ENCODE measurements at regions not wholly inside any gene's neighbourhood (a gene's known extent, or its start where the extent isn't known, plus 50 kb on each side); places are given as distances from the start of the nearest gene placed in this dataset.

DNA sequence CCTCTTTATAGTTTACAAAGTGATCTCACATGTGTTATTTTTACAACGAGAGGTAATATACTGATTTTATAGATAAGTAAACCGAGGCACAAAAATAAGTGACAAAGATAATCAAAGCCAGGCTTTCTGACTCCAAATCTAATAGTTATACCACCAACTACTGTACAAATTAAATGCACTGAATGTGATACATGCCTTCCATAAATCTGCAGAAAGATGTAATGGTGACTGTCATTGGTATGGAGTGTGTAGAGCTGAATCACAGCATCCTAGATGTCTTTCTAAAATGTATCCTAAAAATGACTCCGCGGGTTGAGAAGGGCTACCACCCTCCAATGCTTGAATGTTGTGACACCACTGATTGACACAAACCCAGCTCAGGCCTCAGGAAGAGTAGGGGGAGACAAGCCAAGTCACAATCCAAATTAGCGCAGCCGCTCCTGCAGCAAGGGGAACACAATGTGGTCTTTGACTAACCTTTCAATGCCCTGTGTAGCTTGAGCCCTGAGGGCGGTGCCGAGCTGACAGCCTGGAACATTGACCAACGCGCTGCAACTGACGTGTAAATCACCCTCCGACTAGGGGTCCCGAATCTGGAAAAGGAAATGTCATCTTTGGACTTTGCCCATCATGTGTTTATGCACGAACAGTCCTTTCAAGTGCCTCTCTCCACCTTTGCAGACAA, 136.8 kb downstream of the OLIG3 start:
- in situ Hi-C loops (cut with MboI; ENCODE audit: low sequenced_read_pairs), result no loop called here

DNA sequence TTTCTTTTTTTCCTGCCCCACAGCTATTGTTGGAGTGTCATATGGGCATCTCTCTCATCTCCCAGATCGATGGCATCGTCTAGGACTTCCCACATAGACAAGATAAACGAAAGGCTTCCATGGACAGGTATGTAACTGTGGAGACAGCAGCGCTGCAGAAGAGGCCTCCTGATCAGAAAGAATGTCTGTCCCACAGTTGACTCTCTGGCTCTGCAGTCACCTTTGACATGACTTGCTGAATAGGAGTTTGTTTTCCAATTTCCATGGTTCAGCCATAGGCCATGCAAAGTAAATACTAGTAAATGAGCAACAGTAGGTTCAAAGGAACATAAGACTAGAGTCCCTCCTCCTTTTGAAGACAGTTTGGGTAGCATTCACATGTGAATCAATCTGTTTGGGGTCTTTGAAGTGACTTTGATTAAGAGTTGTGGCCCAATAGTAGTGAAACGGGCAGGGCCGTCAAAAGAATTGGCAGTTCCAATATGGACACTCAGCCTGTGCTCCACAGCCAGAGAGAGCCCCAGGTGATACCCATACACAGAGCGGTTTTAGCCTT, 134.7 kb upstream of the IFNGR1 start:
- in situ Hi-C loops (cut with MboI; ENCODE audit: low sequenced_read_pairs), result no loop called here

DNA sequence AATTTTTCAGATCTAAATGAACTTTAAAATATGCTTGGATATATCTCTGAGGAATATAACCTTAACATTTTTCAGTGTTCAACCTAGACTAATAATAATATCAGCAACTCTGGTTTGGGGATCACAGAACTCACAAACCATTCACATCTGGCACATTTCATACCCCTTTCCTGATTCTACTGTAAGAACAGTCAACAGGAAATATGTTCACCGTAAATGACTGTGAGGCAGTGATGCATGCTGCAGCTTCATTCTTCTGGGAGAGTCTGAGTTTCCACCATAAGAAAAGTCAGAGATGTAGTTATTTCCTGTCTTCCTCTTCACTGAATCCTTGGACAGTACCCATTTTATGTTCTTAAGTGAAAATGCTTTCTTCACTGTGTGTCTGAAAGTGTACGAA, 134.2 kb upstream of the IFNGR1 start:
- in situ Hi-C loops (cut with MboI; ENCODE audit: low sequenced_read_pairs), result no loop called here

DNA sequence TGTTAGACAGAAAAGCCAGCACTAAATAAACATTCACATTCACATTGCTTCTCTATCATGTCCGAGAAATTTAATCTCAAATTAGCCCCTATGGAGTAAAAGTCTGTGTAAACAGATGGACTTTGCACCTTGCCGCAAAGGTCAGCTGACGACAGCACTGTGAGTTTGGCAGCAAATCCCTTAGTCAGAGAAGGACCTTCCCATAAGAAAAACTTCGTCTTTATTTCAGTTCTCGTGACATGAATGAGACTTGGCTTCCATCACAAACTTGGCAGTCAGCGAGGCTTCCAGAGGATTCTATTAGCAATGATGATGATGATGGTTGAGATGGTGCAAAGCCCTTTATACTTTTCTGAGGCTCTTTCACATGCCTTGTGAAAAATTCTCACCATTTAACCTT, 133.7 kb upstream of the IFNGR1 start:
- in situ Hi-C loops (cut with MboI; ENCODE audit: low sequenced_read_pairs), result no loop called here

DNA sequence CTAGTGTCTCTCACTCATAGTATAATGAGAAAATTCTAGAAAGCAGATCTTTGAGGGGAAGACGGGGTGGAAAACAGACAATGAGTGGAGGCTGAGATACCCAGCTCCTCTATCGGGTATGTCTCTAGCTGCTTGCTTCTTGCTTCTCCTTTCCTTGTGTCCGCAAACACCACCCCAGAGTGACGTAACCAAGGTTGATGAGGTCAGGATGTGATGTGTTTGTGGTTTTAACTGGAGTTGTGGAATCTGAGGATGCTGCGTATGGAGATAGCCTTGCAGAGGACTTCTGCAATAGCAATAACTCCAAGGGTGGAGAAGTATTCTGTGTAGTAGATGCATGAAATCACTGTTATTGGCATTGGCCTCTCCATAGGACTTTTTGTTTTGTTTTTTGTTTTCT, 132.7 kb upstream of the IFNGR1 start:
- in situ Hi-C loops (cut with MboI; ENCODE audit: low sequenced_read_pairs), result no loop called here

DNA sequence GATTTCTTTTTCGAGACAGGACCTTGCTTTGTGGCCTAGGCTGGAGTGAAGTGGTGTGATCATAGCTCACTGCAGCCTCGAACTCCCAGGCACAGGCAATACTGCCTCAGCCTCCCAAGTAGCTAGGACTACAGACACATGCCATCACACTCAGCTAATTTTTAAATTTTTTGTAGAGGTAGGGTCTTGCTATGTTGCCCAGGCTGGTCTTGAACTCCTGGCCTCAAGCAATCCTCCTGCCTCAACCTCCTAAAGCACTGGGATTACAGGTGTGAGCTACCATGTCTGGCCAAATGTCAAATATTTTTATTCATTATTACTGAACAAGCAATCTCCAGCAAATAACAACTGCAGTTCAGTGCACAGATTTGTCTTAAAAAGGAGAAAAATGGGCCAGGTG, 131.7 kb upstream of the IFNGR1 start:
- in situ Hi-C loops (cut with MboI; ENCODE audit: low sequenced_read_pairs), result no loop called here

DNA sequence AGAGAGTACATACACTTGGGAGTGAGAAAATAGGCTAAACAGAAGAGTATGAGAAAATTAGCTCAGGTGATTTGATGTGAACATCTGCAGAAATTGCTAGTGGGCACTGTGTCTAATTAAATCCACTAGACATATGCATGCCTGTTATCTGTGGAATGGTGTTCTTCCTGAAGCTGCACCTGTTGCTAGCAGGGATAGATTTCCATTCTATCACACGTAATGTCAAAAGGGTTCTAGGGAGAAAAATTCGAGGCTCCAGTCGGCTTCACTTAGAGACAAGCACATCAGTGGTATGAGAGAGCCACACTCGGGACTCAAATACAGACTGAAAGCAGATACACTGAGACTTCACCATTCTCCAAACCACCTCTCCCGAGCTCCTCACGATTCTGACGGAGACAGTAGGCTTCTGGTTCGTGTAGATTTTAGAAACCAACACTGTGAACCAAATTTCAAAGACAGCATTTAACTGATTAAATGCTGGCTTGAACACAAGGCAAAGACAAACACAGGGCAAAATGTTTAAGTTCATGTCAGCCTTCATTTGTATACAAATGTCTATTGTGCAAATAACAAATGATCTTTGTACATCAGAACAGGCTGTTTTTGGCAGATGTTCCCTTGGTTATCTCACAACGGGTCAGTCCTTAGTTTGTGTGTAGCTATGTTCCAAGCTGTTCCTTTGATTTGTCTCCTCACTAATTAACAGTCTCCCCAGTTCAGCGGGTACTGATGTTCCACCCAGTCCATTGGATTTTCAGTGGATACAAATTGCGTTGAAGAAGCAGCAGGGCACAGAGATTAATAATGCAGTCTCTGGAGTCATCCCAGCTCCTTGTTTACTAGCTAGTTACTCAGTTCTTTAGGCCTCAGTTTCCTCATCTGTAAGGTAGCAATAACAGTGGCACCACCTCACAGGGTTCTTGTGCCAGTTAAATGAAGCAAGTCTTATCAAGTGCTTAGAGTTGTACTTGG, 131.0 kb upstream of the IFNGR1 start:
- in situ Hi-C loops (cut with MboI; ENCODE audit: low sequenced_read_pairs), result no loop called here

DNA sequence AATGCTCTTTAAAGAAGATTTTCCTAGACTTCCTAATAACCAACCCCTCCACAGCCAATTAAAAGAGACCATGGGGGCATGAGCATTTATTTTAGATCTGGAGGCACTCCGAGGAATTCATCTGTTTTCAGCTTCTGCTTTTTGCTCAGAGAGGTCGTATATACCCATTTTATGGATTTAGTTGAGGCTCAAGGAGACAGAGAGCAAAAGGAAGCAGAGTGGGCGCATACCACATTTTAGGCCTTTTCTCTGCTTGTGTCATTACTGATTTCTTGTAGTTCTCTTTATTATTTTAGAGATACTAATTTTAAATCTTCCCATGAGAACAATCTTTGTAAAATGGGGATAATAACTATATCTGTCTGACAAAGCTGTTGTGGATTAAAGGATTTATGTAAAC, 129.6 kb upstream of the IFNGR1 start:
- in situ Hi-C loops (cut with MboI; ENCODE audit: low sequenced_read_pairs), result no loop called here

DNA sequence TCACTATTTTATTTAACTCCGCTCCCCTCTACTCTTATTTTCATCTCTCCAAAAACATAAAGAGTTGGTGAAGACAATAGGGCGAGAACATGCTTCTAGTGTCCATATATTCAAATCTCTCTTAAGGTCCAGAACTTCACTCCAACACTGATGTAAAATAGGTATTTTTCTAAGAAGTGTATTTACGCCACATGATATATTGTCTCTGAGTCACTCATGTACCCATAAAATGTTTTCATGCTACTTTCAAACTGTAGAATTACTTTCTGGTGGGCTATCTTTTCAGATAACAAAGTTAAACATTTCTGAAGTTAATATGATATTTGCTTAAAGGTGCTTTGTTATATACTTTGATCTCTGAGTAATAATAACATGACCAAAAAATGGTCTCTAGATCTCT, 124.1 kb upstream of the IFNGR1 start:
- in situ Hi-C loops (cut with MboI; ENCODE audit: low sequenced_read_pairs), result no loop called here

DNA sequence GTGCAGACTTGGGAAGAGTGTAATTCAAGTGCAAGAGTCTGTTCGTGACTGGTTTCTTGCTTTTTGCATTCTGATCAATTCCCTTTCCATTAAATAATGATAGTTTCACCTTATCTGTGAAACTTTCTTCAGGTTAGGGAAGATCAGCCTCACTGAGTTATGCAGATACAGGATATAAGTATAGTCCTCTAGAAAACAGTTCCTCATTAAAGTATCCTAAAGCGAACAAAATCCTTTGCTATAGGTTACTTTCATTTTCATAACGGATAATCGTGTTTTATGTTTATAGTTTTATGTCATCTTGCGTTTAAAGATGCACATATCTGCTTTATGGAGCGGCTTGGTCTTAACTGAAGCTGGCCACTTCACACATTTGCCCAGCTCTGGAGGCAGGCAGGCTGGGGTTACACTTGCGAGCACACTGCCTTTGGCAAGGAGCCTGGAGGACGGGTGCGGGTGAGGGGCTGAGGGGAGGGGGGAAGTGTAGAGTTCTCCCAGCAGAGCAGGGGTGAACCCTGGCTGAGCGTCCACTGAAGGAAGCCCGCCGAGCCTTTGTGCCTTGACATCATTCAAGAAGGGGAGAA, 123.5 kb upstream of the IFNGR1 start:
- in situ Hi-C loops (cut with MboI; ENCODE audit: low sequenced_read_pairs), result no loop called here

DNA sequence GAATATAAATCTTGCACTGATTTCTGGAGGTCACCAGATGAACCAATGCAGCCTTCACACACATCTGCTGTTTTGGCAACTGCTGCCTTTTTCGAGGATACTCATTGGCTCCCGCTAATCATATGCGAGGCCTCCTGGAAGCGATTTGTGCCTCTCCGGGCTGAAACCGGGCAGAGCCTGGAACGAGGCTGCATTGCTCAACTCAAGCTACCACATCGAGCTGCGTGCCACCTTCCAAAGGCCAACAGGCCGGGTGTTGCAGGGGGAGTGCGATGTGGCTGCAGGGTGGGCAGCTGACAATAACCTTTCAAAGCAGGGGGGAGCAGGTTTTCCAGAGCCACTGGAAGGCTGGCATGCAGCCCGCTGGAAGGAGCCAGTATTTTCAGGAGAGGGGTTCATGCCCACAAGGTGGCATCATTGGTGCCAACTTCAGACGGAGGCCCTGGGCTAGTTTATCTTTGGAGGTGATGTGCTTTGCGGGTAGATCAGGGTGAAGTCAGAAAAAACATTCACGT, 122.6 kb upstream of the IFNGR1 start:
- in situ Hi-C loops (cut with MboI; ENCODE audit: low sequenced_read_pairs), result no loop called here

DNA sequence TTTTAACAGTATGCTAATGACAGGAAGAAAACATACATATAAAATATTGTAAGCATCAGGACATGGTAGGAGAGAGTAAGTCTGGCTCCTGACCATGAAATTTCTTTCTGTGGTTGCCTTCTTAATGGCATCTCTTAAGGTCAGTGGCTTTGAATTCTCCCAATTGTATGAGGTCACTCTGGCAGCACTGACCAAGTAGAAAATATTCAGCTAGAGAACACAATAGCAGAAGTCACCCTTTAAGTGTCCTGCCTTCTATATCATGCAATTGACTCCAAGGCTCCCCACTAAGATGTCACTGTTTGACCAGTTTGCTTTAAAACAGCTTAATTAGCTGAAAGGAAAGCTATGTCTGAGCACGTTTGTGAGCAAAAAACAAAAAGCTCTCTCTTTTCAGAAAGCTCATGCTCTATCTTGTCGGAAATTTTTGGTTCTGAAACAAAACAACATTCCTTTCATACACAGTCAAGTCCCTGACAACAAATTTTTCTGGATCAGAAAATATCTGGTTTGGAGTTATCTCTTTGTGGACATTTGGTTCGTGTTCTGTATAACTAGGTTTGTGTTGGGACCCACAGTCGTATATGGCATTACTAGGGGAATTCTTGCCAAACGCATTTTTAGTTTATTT, 120.9 kb upstream of the IFNGR1 start:
- in situ Hi-C loops (cut with MboI; ENCODE audit: low sequenced_read_pairs), result no loop called here

DNA sequence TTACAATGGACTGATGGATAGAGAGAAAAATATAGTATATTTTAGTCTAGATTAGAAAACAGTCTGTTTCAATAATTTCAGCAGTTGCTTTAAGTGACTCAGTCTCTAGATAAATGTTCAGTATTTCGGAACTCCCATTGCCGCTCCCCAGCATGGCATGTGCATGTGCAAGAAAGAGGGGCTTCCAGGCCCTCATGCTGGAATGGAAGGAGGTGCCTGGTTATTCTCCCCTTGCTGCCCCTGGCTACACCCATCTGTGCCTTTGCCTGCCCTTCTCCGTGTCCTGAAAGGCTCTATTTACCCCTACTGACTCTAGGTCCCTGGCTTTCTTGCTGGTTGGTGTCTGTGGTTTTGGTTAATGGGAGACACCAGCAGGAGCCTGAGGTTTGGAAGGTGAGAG, 115.7 kb upstream of the IFNGR1 start:
- in situ Hi-C loops (cut with MboI; ENCODE audit: low sequenced_read_pairs), result no loop called here

DNA sequence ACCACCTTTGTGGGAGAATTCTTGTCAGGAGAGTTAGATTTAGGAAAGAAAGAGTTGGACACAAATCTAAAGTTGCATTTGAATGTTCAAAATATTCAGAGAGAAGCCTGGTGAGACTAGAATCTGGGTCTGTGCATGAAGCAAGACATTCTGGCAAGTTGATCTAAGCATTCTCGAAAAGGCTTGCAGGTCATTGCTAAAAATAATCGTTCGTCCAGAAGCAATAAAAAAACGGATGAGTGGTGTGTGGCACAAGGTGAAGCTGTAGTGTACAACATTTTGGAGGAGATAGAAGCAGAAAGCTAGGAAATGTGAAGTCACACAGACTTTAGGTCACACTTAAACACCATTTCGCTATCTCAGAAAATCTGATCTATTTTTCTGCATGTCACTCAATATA, 114.9 kb upstream of the IFNGR1 start:
- in situ Hi-C loops (cut with MboI; ENCODE audit: low sequenced_read_pairs), result no loop called here

DNA sequence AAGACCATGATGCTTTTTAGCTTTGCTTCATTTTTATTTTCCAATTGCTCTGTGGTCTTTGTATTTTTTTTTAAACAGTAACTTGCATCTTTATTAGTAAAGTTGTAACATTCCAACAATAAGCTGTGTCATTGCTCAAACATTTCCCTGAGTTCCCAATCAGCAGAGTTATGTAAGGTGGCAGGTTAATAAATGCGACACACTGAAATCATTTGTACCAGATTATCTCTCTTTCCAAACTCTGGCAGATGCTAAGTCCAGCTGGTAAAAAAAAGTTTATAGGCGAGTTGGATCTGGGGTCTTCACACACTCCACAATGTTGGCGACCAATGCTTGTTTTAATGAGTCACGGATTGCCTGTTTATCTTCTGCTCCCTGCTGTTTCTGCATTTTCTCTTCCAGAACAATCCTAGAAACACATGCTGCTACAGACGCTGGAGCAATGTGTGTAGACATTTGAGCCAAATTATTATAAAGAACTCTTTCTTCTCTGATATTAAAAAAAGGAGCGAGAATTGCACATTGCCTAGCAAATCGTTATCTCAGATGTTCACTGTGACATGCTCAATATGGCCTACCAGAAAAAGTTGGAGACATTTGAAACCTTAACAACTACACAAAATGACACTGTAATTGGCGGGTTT, 113.6 kb upstream of the IFNGR1 start:
- in situ Hi-C loops (cut with MboI; ENCODE audit: low sequenced_read_pairs), result no loop called here

DNA sequence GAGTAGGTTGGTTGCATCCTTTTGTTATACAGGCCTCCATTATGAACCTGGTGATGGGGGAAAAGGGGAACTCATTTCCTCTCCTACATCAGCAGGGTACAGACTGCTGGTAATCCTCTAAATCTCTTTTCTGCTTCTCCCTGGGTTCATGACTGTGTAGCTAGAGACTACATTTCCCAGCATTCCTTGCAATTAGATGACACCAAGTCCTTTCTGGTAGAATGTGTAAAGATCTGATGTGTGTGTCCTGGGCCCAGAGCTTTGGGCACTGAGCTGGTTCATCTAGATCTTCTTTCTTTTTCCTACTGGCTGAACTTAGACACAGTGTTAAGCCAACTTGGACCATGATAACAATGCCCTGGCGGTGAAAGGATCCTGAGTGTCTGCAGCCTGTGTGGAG, 104.7 kb upstream of the IFNGR1 start:
- in situ Hi-C loops (cut with MboI; ENCODE audit: low sequenced_read_pairs), result no loop called here

DNA sequence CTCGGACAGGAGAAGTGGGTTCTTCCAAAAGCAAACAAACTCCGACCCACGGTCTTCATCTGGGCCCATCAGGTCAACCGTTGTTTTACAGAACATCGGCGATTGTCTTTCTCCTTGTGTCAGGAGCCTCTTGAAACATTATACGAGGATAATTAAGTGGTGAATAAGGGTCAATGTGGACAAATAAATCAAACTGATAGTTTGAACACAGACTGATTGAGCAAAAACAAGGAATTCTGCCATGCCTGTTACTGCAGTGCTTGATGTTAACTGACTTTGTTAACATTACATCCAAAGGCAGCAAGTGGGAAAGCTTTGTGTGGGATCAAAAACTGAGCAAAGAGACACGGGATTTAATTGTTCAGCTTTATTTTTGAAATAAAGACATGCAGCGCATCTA, 101.1 kb upstream of the IFNGR1 start:
- in situ Hi-C loops (cut with MboI; ENCODE audit: low sequenced_read_pairs), result no loop called here

DNA sequence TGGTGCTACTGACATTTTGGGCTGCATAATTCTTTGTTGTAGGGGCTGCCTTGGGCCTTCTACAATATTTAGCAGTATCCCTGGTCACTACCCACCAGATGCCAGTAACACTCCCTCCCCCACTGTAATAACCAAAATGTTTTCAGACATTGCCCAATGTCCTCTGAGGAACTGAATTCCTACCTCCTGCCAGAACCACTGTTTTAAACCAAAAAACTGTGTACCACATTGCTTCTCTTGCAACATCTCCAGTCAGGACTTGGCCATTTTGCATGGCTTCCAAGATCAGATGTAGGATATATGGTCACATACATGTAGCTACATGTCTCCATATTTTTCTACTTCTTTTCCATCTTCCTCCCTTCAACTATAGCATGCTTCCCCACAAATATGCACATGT, 97.4 kb upstream of the IFNGR1 start:
- in situ Hi-C loops (cut with MboI; ENCODE audit: low sequenced_read_pairs), result no loop called here

DNA sequence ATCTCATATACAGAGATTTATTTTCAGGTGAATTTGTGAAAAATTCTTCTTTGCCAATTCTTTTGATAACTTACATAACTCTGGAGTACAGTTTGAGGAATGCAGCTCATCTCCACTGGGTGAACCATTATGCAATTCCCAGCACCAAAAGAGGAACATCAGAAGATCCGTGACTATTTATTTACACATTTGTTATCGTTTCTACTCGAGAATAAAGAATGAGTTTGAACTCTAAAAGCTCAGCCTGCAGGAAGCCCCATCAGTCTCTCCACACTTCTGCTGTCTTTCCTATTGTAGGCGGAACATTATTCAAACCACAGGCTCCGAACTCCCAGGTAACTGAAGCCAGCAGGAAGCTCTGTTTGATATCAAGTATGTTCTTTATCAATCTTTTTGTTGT, 95.9 kb upstream of the IFNGR1 start:
- in situ Hi-C loops (cut with MboI; ENCODE audit: low sequenced_read_pairs), result no loop called here
